HCT116 (cell line): ENCODE measurements at regions not wholly inside any gene's neighbourhood (a gene's known extent, or its start where the extent isn't known, plus 50 kb on each side); places are given as distances from the start of the nearest gene placed in this dataset.

Source experiments
- ATAC-seq: fragments of 200-7000 bp; cut with Tn5 transposase; 2 replicates; pipeline ENCODE4 v1.9.1; 2020; ENCODE audit warnings: mild to moderate bottlenecking, moderate library complexity
- BruUV-seq: library from RNA; stranded (reverse); fragments of 400-500 nt; replicated peaks from 2 replicates; lab custom pipeline; 2021; lab: Mats Ljungman, UMichigan
- CTCF ChIA-PET: fragments of 300-600 bp; sonication (Branson Sonifier 250); formaldehyde crosslinking; loops from one replicate; lab custom pipeline; 2021; ENCODE audit warnings: antibody characterized with exemption; lab: Charles Lee
- POLR2A ChIA-PET: fragments of 300-600, 350-600 bp; sonication (Branson Sonifier 250); formaldehyde crosslinking; loops from one replicate; lab custom pipeline; 2021; ENCODE audit warnings: antibody characterized with exemption; lab: Charles Lee
- RAD21 ChIA-PET, 2 experiments: fragments of 300-600 bp; sonication (Branson Sonifier 250); formaldehyde crosslinking; loops; one replicate each; lab custom pipeline; 2023; ENCODE audit warnings: low total read pairs in 2 of 2; ENCODE audit not compliant: uncharacterized antibody in 2 of 2, unreplicated experiment in 2 of 2, low non-redundant PET in 1 of 2; lab: Charles Lee
- DNase-seq: peaks from one replicate; pipeline ENCODE4 v3.0.0-alpha.2; 2010; ENCODE audit warnings: low read depth, low spot score
- H2AFZ ChIP-seq: fragments of 200-600 bp; shearing (Covaris generic), sonication (generic); 2 replicates; pipeline ENCODE4 v1.6.1; 2017; ENCODE audit warnings: low read depth, mixed run types, mixed read lengths, antibody characterized with exemption, low read length; ENCODE audit not compliant: poor library complexity, severe bottlenecking
- H3K27ac ChIP-seq: 2 replicates; pipeline ENCODE4 v1.5.1; 2012; ENCODE audit warnings: low read depth, low read length
- H3K27me3 ChIP-seq: fragments of 200-600 bp; sonication (generic); 2 replicates; pipeline ENCODE4 v1.6.1; 2016; ENCODE audit warnings: mixed run types, low read length, mixed read lengths; ENCODE audit not compliant: insufficient read depth
- H3K36me3 ChIP-seq, 2 experiments: fragments of 200-500 bp in 1 of 2; fragments of 200-600 bp in 1 of 2; sonication (Bioruptor generic) in 1 of 2; sonication (generic) in 1 of 2; 2 replicates each; pipeline versions ENCODE4 v1.5.1 to v1.6.1; 2014 to 2016; ENCODE audit warnings: low read length in 2 of 2, inconsistent platforms in 1 of 2, mixed read lengths in 1 of 2, mixed run types in 1 of 2; ENCODE audit not compliant: insufficient read depth in 2 of 2, control insufficient read depth in 1 of 2
- H3K4me1 ChIP-seq, 2 experiments: fragments of 200-600 bp in 1 of 2; sonication (generic) in 1 of 2; 2 replicates each; pipeline versions ENCODE4 v1.5.1 to v1.6.1; 2012 to 2017; ENCODE audit warnings: low read length in 2 of 2, inconsistent platforms in 1 of 2, mild to moderate bottlenecking in 1 of 2, mixed read lengths in 1 of 2, mixed run types in 1 of 2, moderate library complexity in 1 of 2; ENCODE audit not compliant: insufficient read depth in 2 of 2, control insufficient read depth in 1 of 2
- H3K4me2 ChIP-seq: fragments of 200-600 bp; sonication (generic); 2 replicates; pipeline ENCODE4 v1.6.1; 2017; ENCODE audit warnings: mixed run types, low read length, mixed read lengths
- H3K4me3 ChIP-seq, 2 experiments: fragments of 200-600 bp in 1 of 2; sonication (generic) in 1 of 2; replicated peaks in 1 of 2; 2 replicates each; pipeline ENCODE4 v1.5.1; 2011 to 2016; ENCODE audit warnings: low read length in 2 of 2, control low read depth in 1 of 2, low read depth in 1 of 2, mild to moderate bottlenecking in 1 of 2, mixed read lengths in 1 of 2, mixed run types in 1 of 2
- H3K79me2 ChIP-seq: fragments of 200-600 bp; sonication (generic); 2 replicates; pipeline ENCODE4 v1.6.1; 2017; ENCODE audit warnings: mild to moderate bottlenecking, mixed run types, low read length, moderate library complexity, mixed read lengths; ENCODE audit not compliant: insufficient read depth
- H3K9ac ChIP-seq: fragments of 200-600 bp; sonication (generic); 2 replicates; pipeline ENCODE4 v1.6.1; 2016; ENCODE audit warnings: low read length, mixed read lengths
- H3K9me2 ChIP-seq: fragments of 200-600 bp; sonication (generic), shearing (Covaris generic); 2 replicates; pipeline ENCODE4 v1.6.1; 2017; ENCODE audit warnings: mixed run types, mild to moderate bottlenecking, moderate library complexity; ENCODE audit not compliant: insufficient read depth
- H3K9me3 ChIP-seq, 2 experiments: fragments of 200-500 bp in 1 of 2; fragments of 200-600 bp in 1 of 2; sonication (Bioruptor generic) in 1 of 2; sonication (generic) in 1 of 2; 2 replicates each; pipeline ENCODE4 v1.6.1; 2014 to 2017; ENCODE audit warnings: low read length in 2 of 2, mixed read lengths in 2 of 2, inconsistent platforms in 1 of 2, low read depth in 1 of 2, mild to moderate bottlenecking in 1 of 2, mixed run types in 1 of 2, moderate library complexity in 1 of 2; ENCODE audit not compliant: control insufficient read depth in 1 of 2, insufficient read depth in 1 of 2
- H4K20me1 ChIP-seq: fragments of 200-600 bp; sonication (generic), shearing (Covaris generic); 2 replicates; pipeline ENCODE4 v1.6.1; 2017; ENCODE audit warnings: mixed run types, mild to moderate bottlenecking, moderate library complexity; ENCODE audit not compliant: insufficient read depth
- ATF3 ChIP-seq: IDR thresholded peaks from 2 replicates; pipeline ENCODE4 v1.6.1; 2012
- CTCF ChIP-seq, 3 experiments: fragments of 200-600 bp in 1 of 3; sonication (generic) in 1 of 3; IDR thresholded peaks in 2 of 3; conservative IDR thresholded peaks in 1 of 3; 2 replicates each; pipeline ENCODE4 v1.5.1; 2012 to 2017; ENCODE audit warnings: low read depth in 2 of 3, low read length in 2 of 3, antibody characterized with exemption in 1 of 3, borderline replicate concordance in 1 of 3, control low read depth in 1 of 3, mild to moderate bottlenecking in 1 of 3, mixed read lengths in 1 of 3, mixed run types in 1 of 3, moderate library complexity in 1 of 3; ENCODE audit not compliant: insufficient read depth in 1 of 3
- EZH2phosphoT487 ChIP-seq: fragments of 200-600 bp; IDR thresholded peaks from 2 replicates; pipeline ENCODE4 v1.6.1; 2018; ENCODE audit warnings: antibody characterized with exemption, borderline replicate concordance
- JUND ChIP-seq: IDR thresholded peaks from 2 replicates; pipeline ENCODE4 v1.6.1; 2012
- TCF7L2 ChIP-seq: IDR thresholded peaks from 2 replicates; pipeline ENCODE4 v1.7.0; 2011; ENCODE audit warnings: borderline replicate concordance, inconsistent platforms; ENCODE audit not compliant: insufficient read depth, insufficient read length; ENCODE audit errors: extremely low read depth
- ZNF274 ChIP-seq: fragments of 200-500 bp; sonication (Bioruptor generic); IDR thresholded peaks from 2 replicates; pipeline ENCODE4 v1.6.1; 2014; ENCODE audit warnings: mild to moderate bottlenecking, low read depth, low read length, inconsistent platforms
- intact Hi-C: fragments of 100-400 bp; cut with micrococcal nuclease; formaldehyde crosslinking; loops from 2 replicates; pipeline ENCODE4 v1.10.0; 2022
- TF ChIP-seq, protein P1 (sequence below): IDR thresholded peaks from 2 replicates; pipeline ENCODE4 v1.6.1; 2012

DNA sequence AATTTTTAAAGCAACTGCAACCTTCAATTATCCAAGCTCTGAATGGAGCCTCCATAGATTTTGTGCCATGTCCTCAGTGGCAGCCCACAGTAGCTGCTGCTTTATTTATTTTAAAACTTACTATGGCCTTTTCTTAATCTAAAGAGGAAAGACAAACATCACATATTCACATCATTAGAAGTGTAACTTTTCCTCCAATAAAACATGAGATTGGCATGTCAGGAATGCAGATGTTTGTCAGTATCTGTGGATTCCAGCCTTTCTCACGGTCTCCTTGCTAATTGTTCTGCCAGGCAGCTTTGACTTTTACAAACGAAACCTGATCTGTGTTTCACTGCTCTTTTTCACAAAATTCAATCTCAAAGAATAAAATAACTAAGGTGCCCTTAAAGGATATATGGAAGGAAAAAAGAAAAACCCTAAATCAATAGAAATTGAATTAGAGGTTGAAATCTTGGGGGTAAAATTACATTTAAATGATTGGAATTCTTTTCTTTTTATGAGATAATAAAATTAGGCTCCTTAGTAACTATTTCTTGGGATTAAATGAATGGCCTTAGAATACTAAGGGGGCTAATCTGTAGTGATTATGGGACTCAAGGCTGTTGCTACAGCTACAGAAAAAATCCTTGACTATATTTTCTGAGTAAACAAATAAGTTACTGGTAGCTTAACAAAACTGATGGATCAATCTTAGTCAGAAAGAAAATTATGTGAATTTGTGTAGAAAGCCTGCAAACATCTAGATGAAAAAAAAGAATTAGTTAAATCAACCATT lies 151.3 kb downstream of the RTL9 start:
- no peaks in the 10 kb centered on the region for H3K9me3 ChIP-seq
- no peak overlapping the region for H3K27ac ChIP-seq
- no peak for DNase-seq
- TF ChIP-seq TCF7L2 (no peak), JUND (no peak), CTCF (IDR thresholded peaks at IDR 0.05 in 2 of 3, conservative IDR thresholded peaks at IDR 0.05 in 1 of 3; ENCODE audit: borderline replicate concordance in 1 of 3, insufficient read depth in 1 of 3, low read depth in 2 of 3, low read length in 2 of 3) (no peak), ATF3 (no peak), ZNF274 (no peak), EZH2phosphoT487 (no peak)
- TF ChIP-seq, protein P1, sequence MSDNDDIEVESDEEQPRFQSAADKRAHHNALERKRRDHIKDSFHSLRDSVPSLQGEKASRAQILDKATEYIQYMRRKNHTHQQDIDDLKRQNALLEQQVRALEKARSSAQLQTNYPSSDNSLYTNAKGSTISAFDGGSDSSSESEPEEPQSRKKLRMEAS = no peak
- ChIA-PET CTCF (no interaction called here), POLR2A (no interaction called here), RAD21 (no interaction called here)
- no peak overlapping the region for H3K4me2 ChIP-seq
- no peaks in the 10 kb centered on the region for H4K20me1 ChIP-seq
- H3K4me1 ChIP-seq = no peaks in the 10 kb centered on the region
- H3K9me2 ChIP-seq = no peaks in the 10 kb centered on the region
- H3K4me3 ChIP-seq = no peak overlapping the region
- H3K79me2 ChIP-seq = no peaks in the 10 kb centered on the region
- ATAC-seq = no peak
- no peaks in the 10 kb centered on the region for H3K27me3 ChIP-seq
- no peak overlapping the region for H3K9ac ChIP-seq
- no peaks in the 10 kb centered on the region for H3K36me3 ChIP-seq
- intact Hi-C loops = no loop called here
- BruUV-seq = no TSS peak
- no peak overlapping the region for H2AFZ ChIP-seq
